IPS-NIHi11 (cell line): ENCODE measurements at regions not wholly inside any gene's neighbourhood (a gene's known extent, or its start where the extent isn't known, plus 50 kb on each side); places are given as distances from the start of the nearest gene placed in this dataset.

ENCODE experiments used
- DNase-seq: peaks from one replicate; pipeline ENCODE4 v3.0.0; 2012; ENCODE audit warnings: mixed read lengths, low spot score

- DNase-seq, result no peak
Observed at GRCh38 chr16:85473323-85473722, 139.8 kb upstream of the GSE1 start.

DNA sequence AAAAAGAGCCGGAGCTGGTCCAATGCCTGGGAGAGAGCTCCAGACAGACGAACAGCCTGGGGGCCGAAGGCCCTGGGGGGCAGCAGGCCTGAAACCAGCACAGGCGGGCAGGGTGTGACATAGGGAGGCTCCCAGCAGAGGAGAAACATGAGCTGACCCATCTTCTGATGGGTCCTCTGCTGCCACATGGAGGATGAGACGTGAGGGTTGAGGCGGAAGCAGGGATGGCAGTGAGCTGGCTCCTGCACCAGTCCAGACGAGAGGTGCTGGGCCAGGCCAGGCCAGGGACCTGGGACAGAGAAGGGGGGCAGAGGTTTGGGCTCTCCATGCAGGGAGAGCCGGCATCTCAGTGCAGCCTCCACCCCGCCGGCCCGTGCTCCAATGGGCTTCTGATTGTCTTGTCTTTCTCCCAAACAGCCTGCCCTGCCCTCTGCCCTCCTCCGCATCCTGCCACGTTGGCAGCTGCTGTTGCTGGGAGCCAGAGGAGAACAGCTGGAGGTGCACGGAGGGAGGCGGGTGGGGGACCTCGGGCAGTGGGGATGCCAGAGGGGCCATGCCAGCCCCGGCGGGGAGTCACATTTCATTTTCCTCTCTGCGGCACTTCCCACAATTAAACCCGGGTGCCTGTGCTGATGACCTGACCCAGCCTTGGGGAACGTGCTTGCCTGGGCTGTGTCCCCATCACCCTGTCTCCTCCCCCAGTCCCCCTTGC lies 139.1 kb upstream of the GSE1 start:
- peak; percentile 48 for DNase-seq

GRCh38 chr16:85474621-85475217 lies 138.4 kb upstream of the GSE1 start:
- DNase-seq, result no peak

GRCh38 chr16:85475233-85475632 lies 137.9 kb upstream of the GSE1 start:
- no peak for DNase-seq

DNA sequence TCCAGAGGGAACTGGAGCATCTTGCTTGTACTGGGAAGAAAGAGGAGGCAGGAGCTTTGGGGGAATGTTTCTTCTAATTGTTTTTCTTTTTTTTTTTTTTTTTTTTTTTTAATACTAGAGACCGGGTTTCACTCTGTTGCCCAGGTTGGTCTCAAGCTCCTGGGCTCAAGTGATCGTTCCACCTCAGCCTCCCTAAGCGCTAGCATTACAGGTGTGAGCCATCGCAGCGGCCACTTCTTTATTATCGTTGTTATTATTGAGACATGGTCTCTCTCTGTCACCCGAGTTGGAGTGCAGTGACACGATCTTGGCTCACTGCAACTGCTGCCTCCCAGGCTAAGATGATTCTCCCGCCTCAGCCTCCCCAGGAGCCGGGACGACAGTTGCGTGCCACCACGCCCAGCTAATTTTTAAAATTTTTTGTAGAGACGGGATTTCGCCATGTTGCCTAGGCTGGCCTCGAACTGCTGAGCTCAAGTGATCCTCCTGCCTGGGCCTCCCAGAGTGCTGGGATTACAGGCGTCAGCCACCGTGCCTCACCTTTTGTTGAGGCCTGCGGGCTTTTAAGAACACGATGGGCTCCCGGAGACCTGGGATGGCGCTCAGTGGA lies 137.3 kb upstream of the GSE1 start:
- DNase-seq, result no peak

DNA sequence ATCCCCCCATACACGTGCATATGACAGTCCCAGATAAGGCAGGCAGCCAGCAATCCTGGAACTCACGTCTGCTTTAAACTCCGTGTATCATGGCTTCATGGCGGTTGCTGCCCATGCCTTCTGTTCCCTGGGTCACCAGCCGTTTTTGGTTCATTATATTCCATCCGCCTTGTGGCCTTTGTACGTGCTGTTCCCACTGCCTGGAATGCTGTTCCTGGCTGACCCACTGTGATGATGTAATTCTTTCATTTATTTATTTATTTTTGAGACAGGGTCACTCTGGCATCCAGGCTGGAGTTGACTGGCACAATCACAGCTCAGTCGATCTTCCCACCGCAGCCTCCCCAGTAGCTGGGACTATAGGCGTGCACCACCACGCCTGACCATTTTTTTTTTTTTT lies 136.7 kb upstream of the GSE1 start:
- no peak for DNase-seq

DNA sequence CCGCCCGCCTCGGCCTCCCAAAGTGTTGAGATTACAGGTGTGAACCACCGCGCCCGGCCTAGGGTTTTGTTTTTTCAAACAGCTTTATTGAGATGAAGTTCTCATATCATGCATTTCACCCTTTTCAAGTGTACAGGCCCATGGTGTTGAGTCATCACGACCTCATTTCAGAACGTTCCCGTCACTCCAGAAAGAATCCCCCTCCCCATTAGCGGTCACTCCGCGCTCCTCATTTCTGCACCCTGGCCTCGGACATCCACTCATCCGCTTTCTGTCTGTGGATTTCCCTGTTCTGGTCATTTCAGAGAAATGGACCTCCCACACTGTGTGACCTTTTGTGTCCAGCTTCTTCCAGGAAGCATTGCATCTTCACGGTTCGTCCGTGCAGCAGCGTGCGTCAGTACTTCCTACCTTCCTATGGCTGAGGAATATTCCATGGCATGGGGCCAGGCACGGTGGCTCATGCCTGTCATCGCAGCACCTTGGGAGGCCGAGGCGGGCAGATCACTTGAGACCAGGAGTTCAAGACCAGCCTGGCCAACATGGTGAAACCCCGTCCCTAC lies 135.2 kb upstream of the GSE1 start:
- DNase-seq, result no peak

- DNase-seq, result peak; percentile 81
Observed at GRCh38 chr16:85479972-85480726, 133.0 kb upstream of the GSE1 start.

DNA sequence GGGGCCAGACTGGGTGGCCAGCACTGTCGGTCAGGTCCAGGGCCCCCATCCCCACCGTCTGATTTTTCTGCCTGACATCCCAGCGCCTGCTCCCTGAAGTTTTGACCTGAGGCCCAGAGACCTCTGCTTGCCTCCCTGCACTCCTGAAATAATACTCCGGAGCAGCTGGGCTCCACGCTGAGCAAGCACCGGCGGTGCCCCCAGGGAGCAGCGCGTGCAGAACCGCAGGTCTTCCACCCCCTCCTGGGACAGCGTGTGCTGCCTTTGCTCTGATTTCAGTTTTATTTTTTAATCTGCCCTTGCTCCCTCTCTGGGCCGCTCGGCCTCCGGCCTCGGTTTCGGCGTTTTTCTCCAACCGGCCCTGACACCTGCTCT lies 132.4 kb upstream of the GSE1 start:
- DNase-seq, result peak; percentile 45

- DNase-seq, result no peak
Observed at GRCh38 chr16:85481206-85481605, 131.9 kb upstream of the GSE1 start.

GRCh38 chr16:85481738-85482137 lies 131.4 kb upstream of the GSE1 start:
- no peak for DNase-seq

DNA sequence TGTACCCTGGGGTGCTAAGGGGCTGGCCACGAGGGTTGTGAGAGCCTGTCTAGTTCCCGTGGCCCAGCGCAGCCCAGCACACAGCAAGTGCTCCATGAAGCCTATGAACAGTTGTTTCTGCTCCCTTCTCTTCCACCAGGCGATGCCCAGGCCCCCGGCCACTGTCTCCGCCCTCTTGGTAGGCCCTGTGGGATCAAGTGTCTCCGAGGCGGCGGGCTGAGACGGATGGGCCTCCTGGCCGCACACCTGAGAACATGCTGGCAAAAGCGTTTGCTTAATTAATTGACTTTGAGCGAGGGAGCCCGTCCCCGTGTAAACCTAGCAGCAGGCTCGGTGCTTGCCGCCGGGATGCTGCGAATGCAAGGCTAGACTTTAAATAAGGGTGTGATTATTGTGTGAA lies 129.7 kb upstream of the GSE1 start:
- peak; percentile 57 for DNase-seq

DNA sequence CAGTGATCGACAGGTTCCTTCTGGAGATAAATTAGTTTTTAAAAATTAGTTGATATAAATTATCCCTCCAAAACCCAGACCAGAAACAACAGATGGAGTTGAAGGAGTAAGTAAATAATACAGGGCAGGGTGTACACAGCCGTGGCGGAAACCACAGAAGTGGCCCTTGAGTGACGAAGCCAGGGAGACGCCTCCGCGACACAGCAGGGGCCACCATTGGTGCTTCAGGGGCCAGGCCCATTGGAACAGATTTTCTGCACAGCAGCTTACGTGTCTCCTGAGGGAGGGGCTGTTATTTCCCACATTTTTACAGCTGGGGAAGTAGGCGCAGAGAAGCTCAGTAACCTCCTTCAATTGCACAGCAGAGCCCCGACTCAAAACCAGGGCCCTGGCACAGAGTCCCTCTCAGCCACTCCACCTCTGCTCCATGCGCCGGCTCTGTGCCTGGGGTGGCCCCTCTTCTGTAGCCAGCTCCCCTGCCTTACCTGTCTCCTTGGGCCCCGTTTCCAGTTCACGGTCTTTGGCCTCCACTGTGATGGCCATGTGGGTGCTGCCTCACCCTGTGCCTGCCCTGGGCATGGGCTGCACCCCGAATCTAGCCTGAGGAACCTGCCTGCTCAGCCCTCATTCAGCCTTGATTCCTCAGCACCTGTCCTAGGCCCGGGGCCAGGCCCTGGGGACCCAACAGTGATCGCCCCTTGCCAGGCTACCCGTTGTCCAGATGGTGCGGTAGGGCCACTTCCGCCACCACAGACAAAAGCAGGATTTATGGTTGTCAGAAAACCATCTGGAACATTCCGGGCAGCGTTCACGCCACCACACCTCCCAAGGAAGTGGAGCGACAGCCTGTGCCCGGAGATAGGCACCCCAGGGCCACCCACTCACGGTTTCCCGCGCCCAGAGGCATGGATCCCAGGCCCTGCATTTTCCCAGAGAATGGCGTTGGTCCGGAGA lies 128.5 kb upstream of the GSE1 start:
- DNase-seq, result no peak

DNA sequence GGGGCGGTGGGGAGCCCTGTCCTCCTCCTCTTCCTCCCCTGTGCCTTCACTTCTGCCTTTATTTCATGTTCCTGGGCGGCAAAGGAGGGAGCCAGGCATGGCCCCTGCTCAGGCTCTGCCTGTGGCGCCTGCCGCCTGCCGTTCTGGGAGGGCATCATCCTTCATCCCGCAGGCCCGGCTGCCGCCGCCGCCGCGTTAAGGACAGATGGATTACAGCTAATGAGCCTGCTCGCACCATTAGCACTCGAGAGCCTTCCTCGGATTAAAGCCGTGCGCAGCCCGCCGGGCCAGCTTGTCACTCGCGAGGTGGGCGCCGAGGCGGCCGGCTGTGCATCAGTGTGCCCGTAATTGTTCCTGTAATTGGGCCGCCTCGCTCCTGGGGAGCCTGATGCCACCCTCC lies 127.7 kb upstream of the GSE1 start:
- DNase-seq, result no peak

DNA sequence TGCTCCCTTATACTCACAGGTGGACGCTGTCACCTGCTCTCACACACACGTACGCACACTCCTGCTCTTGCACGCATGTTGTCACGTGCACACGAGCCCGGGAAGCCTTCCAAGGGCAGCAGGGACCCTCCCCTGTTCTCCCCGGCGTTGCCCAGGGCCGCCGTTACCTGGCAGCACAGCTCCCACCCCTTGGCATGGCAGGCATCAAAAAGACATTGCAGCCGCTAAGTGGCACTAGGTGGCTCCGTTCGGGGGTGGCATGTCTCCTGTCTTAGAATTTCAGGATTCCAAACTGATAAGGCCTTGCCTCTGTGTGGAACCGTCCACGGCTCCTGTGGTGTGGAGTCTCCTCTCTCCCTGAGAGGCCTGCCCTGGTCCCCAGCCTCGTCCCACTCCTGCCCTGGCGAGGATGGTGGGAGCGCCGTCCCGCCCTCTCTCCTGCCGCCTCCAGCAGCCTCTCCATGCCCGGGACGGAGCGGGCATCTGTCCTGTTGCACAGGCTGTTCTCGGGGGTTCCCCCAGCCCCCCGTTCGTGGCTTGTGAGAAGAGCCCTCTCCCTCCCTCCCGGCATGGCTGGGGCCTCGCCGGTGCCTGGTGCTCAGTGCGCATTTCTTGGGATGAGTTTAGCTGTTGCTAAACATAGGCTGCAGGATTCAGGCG lies 126.7 kb upstream of the GSE1 start:
- DNase-seq, result no peak

GRCh38 chr16:85488414-85488813 lies 124.7 kb upstream of the GSE1 start:
- no peak for DNase-seq

DNA sequence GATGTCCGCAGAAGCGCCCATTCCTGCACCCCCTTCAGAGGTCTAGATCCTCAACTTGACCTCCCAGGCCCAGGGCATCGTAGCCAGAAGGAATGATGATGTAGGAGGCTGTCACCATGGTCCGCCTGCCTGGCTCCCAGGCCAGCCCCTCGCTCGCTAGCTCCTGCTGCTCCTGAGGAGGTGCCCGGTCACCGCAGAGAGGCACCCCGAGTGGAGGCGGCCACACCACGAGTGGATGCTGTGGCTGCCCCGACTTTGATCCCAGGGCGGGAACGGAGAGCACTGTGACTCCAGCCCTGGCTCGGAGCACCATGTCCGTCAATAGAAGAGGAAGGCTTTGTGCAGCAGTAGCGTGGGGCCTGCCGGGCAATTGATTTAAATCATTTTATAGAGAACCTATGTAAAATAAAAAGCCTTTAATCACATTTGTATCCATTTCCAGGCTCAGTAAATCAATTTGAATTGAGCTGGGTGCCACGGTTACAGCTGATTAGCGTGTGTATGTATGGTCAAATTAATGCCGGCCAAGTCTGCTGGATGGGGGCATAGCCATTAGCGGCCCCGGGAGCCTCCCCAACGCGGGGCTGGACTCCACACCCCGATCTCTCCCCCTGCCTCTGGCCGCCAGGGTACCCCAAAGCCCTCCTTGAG lies 122.6 kb upstream of the GSE1 start:
- DNase-seq, result no peak

DNA sequence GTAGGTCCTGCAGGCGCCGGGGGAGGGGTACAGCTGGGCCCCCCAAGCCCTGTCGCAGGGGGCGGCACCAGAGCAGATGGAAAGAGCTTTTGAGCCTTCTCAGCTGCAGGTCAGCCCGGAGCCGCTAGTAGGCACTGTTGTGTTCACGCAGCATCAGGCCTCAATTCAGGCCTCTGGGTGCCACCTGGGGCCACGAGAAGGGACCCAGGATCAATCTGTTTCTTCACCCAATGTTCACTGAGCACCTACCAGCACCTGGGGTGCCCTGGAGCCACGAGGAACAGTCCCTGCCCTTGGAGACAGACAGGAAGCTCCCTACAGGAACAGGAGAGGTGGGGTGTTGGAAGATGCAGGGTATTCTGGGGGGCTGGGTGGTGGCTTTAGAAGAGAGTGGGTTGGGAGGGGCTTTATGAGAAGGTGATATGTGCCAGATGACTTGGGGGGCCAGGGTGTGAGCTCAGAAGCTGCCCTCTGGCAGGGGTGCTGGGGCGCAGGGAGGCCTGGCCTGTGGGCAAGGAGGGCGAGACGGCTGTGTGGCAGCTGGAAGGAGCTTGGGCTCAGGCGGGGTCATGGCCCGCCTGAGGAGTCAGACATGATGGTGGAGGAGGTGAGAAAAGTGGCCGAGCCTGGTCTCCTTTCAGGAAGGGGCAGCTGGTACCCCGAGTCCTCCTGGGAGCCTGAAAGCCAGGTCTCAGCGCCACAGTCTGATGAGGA lies 121.9 kb upstream of the GSE1 start:
- DNase-seq, result peak; percentile 83

GRCh38 chr16:85491798-85492294 lies 121.3 kb upstream of the GSE1 start:
- peak; percentile 59 for DNase-seq
